Stimulated activated naive CD8-positive, alpha-beta T cell treated with anti-CD3 and anti-CD28 coated beads, Interleukin-15, Interleukin-2, amounts not matched to agents 100 ng/mL and 50 ng/mL, for 24 hours (primary cell): ENCODE measurements at regions not wholly inside any gene's neighbourhood (a gene's known extent, or its start where the extent isn't known, plus 50 kb on each side); places are given as distances from the start of the nearest gene placed in this dataset.

Experiments
- H3K27ac Mint-ChIP-seq: one replicate; pipeline ENCODE4 v1.8.0; 2021; ENCODE audit warnings: mild to moderate bottlenecking, mixed read lengths
- H3K27me3 Mint-ChIP-seq: one replicate; pipeline ENCODE4 v1.8.0; 2021; ENCODE audit warnings: mixed read lengths
- H3K36me3 Mint-ChIP-seq: one replicate; pipeline ENCODE4 v1.8.0; 2021; ENCODE audit warnings: low read depth, mixed read lengths
- H3K4me1 Mint-ChIP-seq: one replicate; pipeline ENCODE4 v1.8.0; 2021; ENCODE audit warnings: low read depth, mixed read lengths
- H3K4me3 Mint-ChIP-seq: one replicate; pipeline ENCODE4 v1.8.0; 2021; ENCODE audit warnings: mild to moderate bottlenecking, mixed read lengths
- H3K9me3 Mint-ChIP-seq: one replicate; pipeline ENCODE4 v1.8.0; 2021; ENCODE audit warnings: mixed read lengths

- H3K4me3 Mint-ChIP-seq, result no peak overlapping the region
- H3K27ac Mint-ChIP-seq, result no peak overlapping the region
- H3K4me1 Mint-ChIP-seq, result no peaks in the 10 kb centered on the region
- H3K27me3 Mint-ChIP-seq, result peaks cover 19% of the 10 kb centered on the region
- no peaks in the 10 kb centered on the region for H3K36me3 Mint-ChIP-seq
- no peaks in the 10 kb centered on the region for H3K9me3 Mint-ChIP-seq
These were observed 488.7 kb downstream of the TBC1D22A start for GRCh38 chr22:47250995-47251765.

- Mint-ChIP-seq H3K9me3 (no peaks in the 10 kb centered on the region), H3K4me3 (no peak overlapping the region), H3K4me1 (no peaks in the 10 kb centered on the region), H3K27ac (no peak overlapping the region), H3K27me3 (peaks cover 26% of the 10 kb centered on the region), H3K36me3 (no peaks in the 10 kb centered on the region)
These were observed 487.0 kb downstream of the TBC1D22A start for GRCh38 chr22:47249370-47249928.

GRCh38 chr22:47248925-47249324 is 486.5 kb downstream of the TBC1D22A start:
- H3K27ac Mint-ChIP-seq, result no peak overlapping the region
- H3K4me1 Mint-ChIP-seq, result no peaks in the 10 kb centered on the region
- H3K27me3 Mint-ChIP-seq, result peaks cover 27% of the 10 kb centered on the region
- H3K36me3 Mint-ChIP-seq, result no peaks in the 10 kb centered on the region
- no peak overlapping the region for H3K4me3 Mint-ChIP-seq
- no peaks in the 10 kb centered on the region for H3K9me3 Mint-ChIP-seq

DNA sequence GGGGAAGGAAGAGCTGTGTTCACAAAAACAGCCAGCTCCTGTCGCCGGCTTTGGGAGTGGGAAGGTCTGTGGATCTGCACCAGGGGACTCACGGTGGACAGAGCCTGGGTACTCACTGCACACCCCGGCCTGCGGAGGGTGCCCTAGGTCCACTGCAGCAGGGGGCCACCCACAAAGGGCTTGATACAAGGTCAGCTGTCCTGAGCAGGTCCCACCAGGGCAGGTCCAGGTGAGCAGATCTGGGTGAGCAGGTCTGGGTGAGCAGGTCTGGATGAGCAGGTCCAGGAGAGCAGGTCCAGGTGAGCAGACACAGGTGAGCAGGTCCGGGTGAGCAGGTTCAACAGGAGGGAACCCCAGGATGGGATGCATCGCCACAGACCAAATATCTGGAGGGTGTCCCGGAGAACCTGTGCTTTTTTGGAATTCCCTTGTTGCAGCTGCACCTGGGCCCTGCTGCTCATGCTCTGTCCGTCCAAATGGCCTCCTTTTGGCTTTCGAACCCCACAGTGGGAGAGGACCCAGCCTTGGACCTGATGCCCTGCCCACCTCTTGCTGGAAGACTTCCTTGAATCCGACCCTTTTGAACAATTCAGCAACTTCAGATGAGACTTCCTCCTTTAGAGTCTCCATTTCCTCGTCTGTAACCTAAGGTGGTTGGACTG is 485.3 kb downstream of the TBC1D22A start:
- no peak overlapping the region for H3K27ac Mint-ChIP-seq
- no peak overlapping the region for H3K4me3 Mint-ChIP-seq
- H3K36me3 Mint-ChIP-seq, result no peaks in the 10 kb centered on the region
- peaks cover 27% of the 10 kb centered on the region for H3K27me3 Mint-ChIP-seq
- H3K9me3 Mint-ChIP-seq, result peaks cover 4% of the 10 kb centered on the region
- H3K4me1 Mint-ChIP-seq, result no peaks in the 10 kb centered on the region

- H3K27ac Mint-ChIP-seq, result no peak overlapping the region
- H3K36me3 Mint-ChIP-seq, result no peaks in the 10 kb centered on the region
- no peaks in the 10 kb centered on the region for H3K4me1 Mint-ChIP-seq
- peaks cover 27% of the 10 kb centered on the region for H3K27me3 Mint-ChIP-seq
- H3K9me3 Mint-ChIP-seq, result peaks cover 4% of the 10 kb centered on the region
- H3K4me3 Mint-ChIP-seq, result no peak overlapping the region
These were observed 483.3 kb downstream of the TBC1D22A start for GRCh38 chr22:47245786-47246185.

- Mint-ChIP-seq H3K27ac (no peak overlapping the region), H3K4me3 (no peak overlapping the region), H3K27me3 (peaks cover 27% of the 10 kb centered on the region), H3K36me3 (no peaks in the 10 kb centered on the region), H3K9me3 (peaks cover 4% of the 10 kb centered on the region), H3K4me1 (no peaks in the 10 kb centered on the region)
These were observed 482.8 kb downstream of the TBC1D22A start for GRCh38 chr22:47245286-47245685.

DNA sequence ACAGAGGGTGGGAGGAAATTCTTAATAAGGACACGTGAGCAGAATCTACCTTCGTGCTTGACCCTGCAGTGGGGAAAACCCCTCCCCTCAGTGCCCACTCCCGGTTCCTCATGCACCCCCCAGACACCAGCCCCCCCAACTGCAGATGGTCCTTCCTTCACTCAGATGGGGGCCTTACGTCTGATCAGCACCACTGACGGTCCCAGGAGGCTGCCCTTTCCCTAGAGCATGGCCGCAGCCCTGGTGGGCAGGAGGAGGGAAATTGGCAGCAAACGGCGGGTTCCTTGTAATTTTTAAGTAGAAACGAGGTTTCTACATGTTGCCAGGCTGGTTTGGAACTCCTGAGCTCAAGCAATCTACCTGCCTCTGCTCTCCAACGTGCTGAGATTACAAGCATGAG is 477.7 kb downstream of the TBC1D22A start:
- no peaks in the 10 kb centered on the region for H3K36me3 Mint-ChIP-seq
- no peaks in the 10 kb centered on the region for H3K4me1 Mint-ChIP-seq
- H3K9me3 Mint-ChIP-seq, result peaks cover 4% of the 10 kb centered on the region
- peaks cover 11% of the 10 kb centered on the region for H3K27me3 Mint-ChIP-seq
- no peak overlapping the region for H3K27ac Mint-ChIP-seq
- H3K4me3 Mint-ChIP-seq, result no peak overlapping the region

DNA sequence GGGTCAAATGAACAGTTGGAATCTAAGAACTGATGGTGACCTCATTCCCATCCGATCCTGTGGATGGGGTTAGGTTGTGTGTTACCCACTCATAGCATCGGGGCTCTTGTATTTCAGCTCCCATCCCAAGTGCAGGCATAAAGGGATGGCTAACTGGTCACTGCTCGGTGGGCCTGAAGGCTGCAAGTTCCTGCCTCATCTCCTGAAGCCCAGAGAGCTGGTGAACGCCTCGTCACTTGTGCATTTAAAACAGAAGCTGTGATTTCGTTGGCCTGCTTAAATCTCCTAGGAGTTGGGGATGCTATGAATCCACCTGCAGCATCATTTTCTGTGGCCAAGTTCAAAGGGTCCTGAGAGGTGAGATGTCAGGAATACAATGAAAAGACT is 477.0 kb downstream of the TBC1D22A start:
- Mint-ChIP-seq H3K36me3 (no peaks in the 10 kb centered on the region), H3K4me3 (no peak overlapping the region), H3K9me3 (peaks cover 4% of the 10 kb centered on the region), H3K4me1 (no peaks in the 10 kb centered on the region), H3K27ac (no peak overlapping the region), H3K27me3 (peaks cover 5% of the 10 kb centered on the region)

DNA sequence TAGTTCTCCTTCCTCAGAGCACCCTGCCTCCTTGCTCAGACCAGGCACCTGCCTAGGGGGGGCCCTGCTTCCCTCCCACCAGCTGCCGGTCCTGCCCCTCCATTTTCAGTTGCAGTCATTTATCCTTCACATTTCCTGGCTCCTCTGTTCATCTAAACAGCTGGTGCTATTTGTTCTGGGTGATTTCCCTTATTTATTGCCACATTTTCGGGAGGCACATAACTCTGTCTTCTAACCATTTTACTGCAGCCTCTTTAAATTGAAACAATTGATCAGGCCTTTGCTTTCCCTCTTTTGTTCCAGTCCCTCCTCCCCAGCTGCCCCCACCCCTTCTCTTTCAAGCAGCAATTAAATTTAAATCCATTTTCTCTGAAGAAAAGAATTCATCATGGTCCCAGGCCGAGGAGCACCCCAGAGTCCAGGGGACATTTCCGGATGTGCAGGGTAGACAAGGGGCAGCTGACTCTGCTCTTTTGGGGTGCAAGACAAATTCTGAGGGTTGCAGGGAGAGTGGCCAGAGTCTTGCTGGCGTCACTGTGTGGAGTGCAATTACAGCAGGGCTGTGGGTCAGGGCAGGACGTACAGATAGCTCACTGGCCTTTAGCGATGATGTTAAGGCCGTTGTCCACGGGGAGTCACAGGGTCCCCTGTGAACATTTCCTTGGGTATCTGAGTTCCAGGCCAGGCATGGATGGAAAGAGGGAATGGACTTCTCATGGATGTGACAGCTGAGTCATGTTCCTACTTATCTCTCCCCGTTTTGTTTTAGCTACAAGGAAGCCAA is 476.4 kb downstream of the TBC1D22A start:
- Mint-ChIP-seq H3K36me3 (no peaks in the 10 kb centered on the region), H3K27ac (no peak overlapping the region), H3K27me3 (peaks cover 4% of the 10 kb centered on the region), H3K4me3 (no peak overlapping the region), H3K4me1 (no peaks in the 10 kb centered on the region), H3K9me3 (peaks cover 4% of the 10 kb centered on the region)

DNA sequence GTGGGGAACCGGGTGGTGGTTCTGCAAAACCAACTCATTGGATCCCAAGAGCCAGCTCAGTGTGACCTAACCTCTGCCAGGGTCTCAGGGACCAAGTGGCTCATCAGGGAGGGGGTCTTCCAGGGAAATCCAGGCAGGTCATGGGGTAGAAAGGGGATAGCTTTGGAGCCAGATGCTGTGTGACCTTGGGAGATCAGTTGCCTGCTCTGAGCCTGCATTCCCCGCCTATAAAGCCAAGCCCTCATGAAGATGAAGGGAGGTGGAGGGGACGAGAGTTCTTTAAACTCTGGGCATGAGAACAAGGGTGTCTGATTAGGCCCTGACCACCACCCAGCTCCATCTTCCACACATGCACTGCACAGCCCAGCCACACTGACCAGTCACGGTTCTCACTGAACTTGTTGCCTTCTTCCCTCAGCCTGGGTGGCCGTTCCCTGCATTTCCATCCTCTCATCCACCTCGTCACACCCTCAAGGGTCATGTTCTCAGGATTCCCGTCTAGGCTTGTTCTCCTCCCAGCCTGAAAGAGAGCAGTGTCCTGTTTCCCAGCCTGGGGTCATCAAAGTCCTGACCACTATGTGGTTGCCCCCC is 475.5 kb downstream of the TBC1D22A start:
- Mint-ChIP-seq H3K36me3 (no peaks in the 10 kb centered on the region), H3K9me3 (peaks cover 5% of the 10 kb centered on the region), H3K4me3 (no peak overlapping the region), H3K27ac (no peak overlapping the region), H3K4me1 (no peaks in the 10 kb centered on the region), H3K27me3 (peaks cover 4% of the 10 kb centered on the region)

DNA sequence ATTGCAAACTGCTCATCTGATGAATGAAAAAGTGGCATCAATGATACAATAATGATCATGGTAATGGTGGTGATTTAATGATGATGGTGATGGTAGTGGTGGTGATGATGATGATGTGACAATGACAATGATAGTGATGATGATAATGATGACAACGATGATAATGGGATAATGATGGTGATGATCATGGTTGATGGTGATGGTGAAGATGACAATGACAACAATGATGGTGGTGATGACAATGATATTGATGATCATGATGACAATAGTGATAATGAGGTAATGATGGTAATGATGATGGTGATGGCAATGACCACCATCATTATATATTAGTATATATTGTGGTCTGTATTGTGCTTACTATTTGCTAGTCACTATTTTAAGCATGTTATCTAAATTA is 474.3 kb downstream of the TBC1D22A start:
- no peak overlapping the region for H3K27ac Mint-ChIP-seq
- H3K4me3 Mint-ChIP-seq, result no peak overlapping the region
- H3K9me3 Mint-ChIP-seq, result peaks cover 5% of the 10 kb centered on the region
- no peaks in the 10 kb centered on the region for H3K36me3 Mint-ChIP-seq
- H3K27me3 Mint-ChIP-seq, result peaks cover 4% of the 10 kb centered on the region
- no peaks in the 10 kb centered on the region for H3K4me1 Mint-ChIP-seq

- Mint-ChIP-seq H3K27me3 (peaks cover 4% of the 10 kb centered on the region), H3K36me3 (no peaks in the 10 kb centered on the region)
These were observed 473.7 kb downstream of the TBC1D22A start for GRCh38 chr22:47236161-47236560.

GRCh38 chr22:47233316-47234243 is 471.1 kb downstream of the TBC1D22A start:
- Mint-ChIP-seq H3K27me3 (peaks cover 3% of the 10 kb centered on the region), H3K36me3 (no peaks in the 10 kb centered on the region), H3K27ac (no peak overlapping the region), H3K4me3 (no peak overlapping the region), H3K9me3 (peaks cover 5% of the 10 kb centered on the region), H3K4me1 (no peaks in the 10 kb centered on the region)

More at GRCh38 chr22:47236161-47236560, 473.7 kb downstream of the TBC1D22A start:
- Mint-ChIP-seq H3K9me3 (peaks cover 5% of the 10 kb centered on the region), H3K4me3 (no peak overlapping the region), H3K27ac (no peak overlapping the region), H3K4me1 (no peaks in the 10 kb centered on the region)

DNA sequence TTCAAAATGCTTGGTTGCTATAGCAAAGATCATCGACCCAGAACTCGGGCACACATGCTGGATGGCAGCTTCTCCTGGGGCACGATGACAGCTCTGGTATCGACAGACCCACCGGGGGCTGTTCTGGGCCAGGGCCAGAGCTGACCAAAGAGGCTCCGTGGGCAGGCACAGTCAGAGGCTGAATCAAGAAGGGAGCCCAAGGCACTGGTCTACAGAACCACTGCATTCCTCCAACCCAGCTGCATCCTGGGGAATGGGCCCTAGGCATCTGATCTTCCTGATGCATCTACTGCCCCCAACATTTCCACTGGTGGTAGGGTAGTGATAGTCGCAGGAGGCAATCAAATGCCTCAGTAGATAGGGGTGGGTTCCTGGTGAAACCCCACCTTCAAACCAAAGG is 470.3 kb downstream of the TBC1D22A start:
- Mint-ChIP-seq H3K27me3 (peaks cover 4% of the 10 kb centered on the region), H3K27ac (no peak overlapping the region), H3K4me1 (no peaks in the 10 kb centered on the region), H3K9me3 (peaks cover 5% of the 10 kb centered on the region), H3K36me3 (no peaks in the 10 kb centered on the region), H3K4me3 (no peak overlapping the region)
